HL-60 (cell line): ENCODE measurements at regions not wholly inside any gene's neighbourhood (a gene's known extent, or its start where the extent isn't known, plus 50 kb on each side); places are given as distances from the start of the nearest gene placed in this dataset.

Experiments
- DNase-seq, 2 experiments: peaks; one replicate each; pipeline ENCODE4 v3.0.0-alpha.2; 2010 to 2020; ENCODE audit warnings: low read depth in 1 of 2, low spot score in 1 of 2
- H3K27ac ChIP-seq: fragments of 250-450 bp; sonication (Bioruptor Pico); replicated peaks from 2 replicates; pipeline ENCODE4 v1.5.1; 2020; ENCODE audit warnings: mild to moderate bottlenecking, moderate library complexity
- H3K27me3 ChIP-seq: fragments of 250-450 bp; sonication (Bioruptor Pico); 2 replicates; pipeline ENCODE4 v1.5.1; 2021; ENCODE audit warnings: mild to moderate bottlenecking, moderate library complexity; ENCODE audit not compliant: insufficient read depth, poor library complexity, severe bottlenecking
- H3K4me3 ChIP-seq: replicated peaks from 2 replicates; pipeline ENCODE4 v1.5.1; 2011; ENCODE audit warnings: mild to moderate bottlenecking, control low read depth, low read length; ENCODE audit not compliant: insufficient read depth
- GABPA ChIP-seq: IDR thresholded peaks from 2 replicates; pipeline ENCODE4 v1.6.1; 2012; ENCODE audit warnings: low read depth
- POLR2AphosphoS5 ChIP-seq: IDR thresholded peaks from 2 replicates; pipeline ENCODE4 v1.6.1; 2012; ENCODE audit warnings: low read depth
- SPI1 ChIP-seq: IDR thresholded peaks from 2 replicates; pipeline ENCODE4 v1.6.1; 2012; ENCODE audit warnings: low read depth, mild to moderate bottlenecking, borderline replicate concordance
- TF ChIP-seq, protein P1 (sequence below): IDR thresholded peaks from 2 replicates; pipeline ENCODE4 v1.6.1; 2012; ENCODE audit warnings: low read depth; ENCODE audit not compliant: insufficient replicate concordance
- TF ChIP-seq, protein P2 (sequence below): IDR thresholded peaks from one replicate; pipeline ENCODE4 v1.5.1; 2011; ENCODE audit warnings: low read length, control low read depth, inconsistent platforms; ENCODE audit not compliant: insufficient read depth

GRCh38 chr15:39393575-39394335 lies 187.1 kb upstream of the THBS1 start:
- TF ChIP-seq, protein P1, sequence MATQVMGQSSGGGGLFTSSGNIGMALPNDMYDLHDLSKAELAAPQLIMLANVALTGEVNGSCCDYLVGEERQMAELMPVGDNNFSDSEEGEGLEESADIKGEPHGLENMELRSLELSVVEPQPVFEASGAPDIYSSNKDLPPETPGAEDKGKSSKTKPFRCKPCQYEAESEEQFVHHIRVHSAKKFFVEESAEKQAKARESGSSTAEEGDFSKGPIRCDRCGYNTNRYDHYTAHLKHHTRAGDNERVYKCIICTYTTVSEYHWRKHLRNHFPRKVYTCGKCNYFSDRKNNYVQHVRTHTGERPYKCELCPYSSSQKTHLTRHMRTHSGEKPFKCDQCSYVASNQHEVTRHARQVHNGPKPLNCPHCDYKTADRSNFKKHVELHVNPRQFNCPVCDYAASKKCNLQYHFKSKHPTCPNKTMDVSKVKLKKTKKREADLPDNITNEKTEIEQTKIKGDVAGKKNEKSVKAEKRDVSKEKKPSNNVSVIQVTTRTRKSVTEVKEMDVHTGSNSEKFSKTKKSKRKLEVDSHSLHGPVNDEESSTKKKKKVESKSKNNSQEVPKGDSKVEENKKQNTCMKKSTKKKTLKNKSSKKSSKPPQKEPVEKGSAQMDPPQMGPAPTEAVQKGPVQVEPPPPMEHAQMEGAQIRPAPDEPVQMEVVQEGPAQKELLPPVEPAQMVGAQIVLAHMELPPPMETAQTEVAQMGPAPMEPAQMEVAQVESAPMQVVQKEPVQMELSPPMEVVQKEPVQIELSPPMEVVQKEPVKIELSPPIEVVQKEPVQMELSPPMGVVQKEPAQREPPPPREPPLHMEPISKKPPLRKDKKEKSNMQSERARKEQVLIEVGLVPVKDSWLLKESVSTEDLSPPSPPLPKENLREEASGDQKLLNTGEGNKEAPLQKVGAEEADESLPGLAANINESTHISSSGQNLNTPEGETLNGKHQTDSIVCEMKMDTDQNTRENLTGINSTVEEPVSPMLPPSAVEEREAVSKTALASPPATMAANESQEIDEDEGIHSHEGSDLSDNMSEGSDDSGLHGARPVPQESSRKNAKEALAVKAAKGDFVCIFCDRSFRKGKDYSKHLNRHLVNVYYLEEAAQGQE = no peak
- TF ChIP-seq GABPA = no peak
- TF ChIP-seq, protein P2, sequence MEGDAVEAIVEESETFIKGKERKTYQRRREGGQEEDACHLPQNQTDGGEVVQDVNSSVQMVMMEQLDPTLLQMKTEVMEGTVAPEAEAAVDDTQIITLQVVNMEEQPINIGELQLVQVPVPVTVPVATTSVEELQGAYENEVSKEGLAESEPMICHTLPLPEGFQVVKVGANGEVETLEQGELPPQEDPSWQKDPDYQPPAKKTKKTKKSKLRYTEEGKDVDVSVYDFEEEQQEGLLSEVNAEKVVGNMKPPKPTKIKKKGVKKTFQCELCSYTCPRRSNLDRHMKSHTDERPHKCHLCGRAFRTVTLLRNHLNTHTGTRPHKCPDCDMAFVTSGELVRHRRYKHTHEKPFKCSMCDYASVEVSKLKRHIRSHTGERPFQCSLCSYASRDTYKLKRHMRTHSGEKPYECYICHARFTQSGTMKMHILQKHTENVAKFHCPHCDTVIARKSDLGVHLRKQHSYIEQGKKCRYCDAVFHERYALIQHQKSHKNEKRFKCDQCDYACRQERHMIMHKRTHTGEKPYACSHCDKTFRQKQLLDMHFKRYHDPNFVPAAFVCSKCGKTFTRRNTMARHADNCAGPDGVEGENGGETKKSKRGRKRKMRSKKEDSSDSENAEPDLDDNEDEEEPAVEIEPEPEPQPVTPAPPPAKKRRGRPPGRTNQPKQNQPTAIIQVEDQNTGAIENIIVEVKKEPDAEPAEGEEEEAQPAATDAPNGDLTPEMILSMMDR = no peak
- TF ChIP-seq POLR2AphosphoS5 = no peak
- TF ChIP-seq SPI1 = no peak
- H3K4me3 ChIP-seq = no peak overlapping the region
- DNase-seq = no peak
- H3K27me3 ChIP-seq = no peaks in the 10 kb centered on the region
- no peak overlapping the region for H3K27ac ChIP-seq

DNA sequence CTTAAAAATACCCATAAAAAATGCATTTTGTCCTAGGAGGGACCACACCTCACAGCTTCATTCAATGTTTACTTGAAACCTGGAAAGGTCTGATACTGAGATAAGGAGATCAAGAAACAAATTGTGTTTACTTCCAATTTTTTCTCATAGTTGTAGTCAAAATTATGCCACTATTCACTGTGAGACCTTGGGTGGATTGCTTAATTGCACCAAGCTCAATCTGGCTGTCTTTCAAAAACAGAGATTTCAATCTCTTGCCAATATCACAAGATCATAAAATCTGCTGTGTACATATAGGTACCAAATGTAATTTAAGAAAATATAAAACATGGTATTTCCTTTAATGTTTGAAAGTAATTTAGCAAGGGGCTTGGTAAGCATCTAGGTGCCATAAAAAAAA lies 186.4 kb upstream of the THBS1 start:
- no peak for DNase-seq
- TF ChIP-seq POLR2AphosphoS5 (no peak), GABPA (no peak)
- TF ChIP-seq, protein P1 = no peak
- TF ChIP-seq, protein P2 = no peak

DNA sequence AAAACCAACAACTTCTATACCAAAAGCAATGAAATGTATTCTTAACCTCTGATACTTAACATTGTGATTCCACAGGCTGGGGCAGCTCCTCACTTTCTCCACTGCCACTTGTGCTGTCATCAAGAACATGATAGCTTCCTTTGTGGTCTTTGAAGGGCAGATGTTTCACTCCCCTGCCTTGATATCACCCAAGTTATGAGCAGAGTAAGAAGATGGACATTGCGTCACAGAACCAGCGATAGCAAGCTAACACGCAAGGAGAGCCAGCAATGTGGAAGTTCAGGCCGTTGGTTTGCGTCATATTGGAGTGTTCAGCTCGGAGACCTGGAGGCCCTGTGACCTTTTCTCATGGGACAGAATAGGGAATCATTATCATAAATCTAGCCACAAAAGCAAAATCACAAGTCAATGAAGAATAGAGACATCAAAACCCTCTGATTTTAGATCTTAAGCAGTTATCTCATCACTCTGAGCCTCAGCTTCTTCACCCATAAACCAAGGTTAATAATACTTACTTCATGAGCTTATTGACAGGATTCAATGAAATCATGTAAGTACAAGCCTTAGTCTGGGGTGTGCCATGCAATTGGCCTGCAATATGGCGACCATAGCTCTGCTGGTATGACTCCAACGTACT lies 183.8 kb upstream of the THBS1 start:
- DNase-seq = peak; percentile 96 to 99
- TF ChIP-seq GABPA = peak; percentile 55; the same call in 1 of the 2 replicates
- no peak; the same call in 1 of the 2 replicates for TF ChIP-seq SPI1
- TF ChIP-seq POLR2AphosphoS5 = peak; percentile 100

More for the DNA sequence above, 186.4 kb upstream of the THBS1 start:
- H3K4me3 ChIP-seq = no peak overlapping the region
- H3K27ac ChIP-seq = no peak overlapping the region
- H3K27me3 ChIP-seq = no peaks in the 10 kb centered on the region

DNA sequence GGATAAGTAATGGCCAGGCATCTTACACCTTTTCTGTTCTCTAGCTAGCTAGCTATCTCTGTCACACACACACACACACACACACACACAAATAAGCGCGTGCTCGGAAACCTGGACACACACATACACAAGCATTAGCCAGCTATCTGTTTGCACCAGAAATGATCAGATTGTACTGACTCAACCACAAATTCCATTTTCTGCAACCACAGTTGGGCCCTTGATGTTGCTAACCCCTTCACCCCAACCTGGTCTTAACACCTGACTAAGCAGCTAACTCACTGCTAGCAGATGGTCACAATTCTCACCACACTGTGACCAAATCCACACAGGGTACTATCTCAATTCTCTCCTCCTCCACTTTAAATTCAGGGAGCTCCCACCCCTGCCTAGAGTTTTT lies 183.0 kb upstream of the THBS1 start:
- peak overlapping the region; percentile 38; the same call in 1 of the 2 replicates for H3K27ac ChIP-seq
- DNase-seq = peak; percentile 29 to 31

More for the DNA sequence above, 183.8 kb upstream of the THBS1 start:
- Histone ChIP-seq H3K27ac (peak overlapping the region; percentile 38; the same call in 1 of the 2 replicates), H3K4me3 (no peak overlapping the region), H3K27me3 (no peaks in the 10 kb centered on the region)

More for the DNA sequence above, 183.0 kb upstream of the THBS1 start:
- TF ChIP-seq, protein P2 = no peak
- TF ChIP-seq SPI1 (no peak), POLR2AphosphoS5 (peak; percentile 48; the same call in 1 of the 2 replicates), GABPA (no peak)
- TF ChIP-seq, protein P1 = no peak
- H3K27me3 ChIP-seq = no peaks in the 10 kb centered on the region
- H3K4me3 ChIP-seq = no peak overlapping the region
